Ishikawa (cell line): ENCODE measurements at regions not wholly inside any gene's neighbourhood (a gene's known extent, or its start where the extent isn't known, plus 50 kb on each side); places are given as distances from the start of the nearest gene placed in this dataset.

ENCODE experiments used
- MAX ChIP-seq: IDR thresholded peaks from 2 replicates; pipeline ENCODE4 v1.6.1; 2012
- USF1 ChIP-seq: IDR thresholded peaks from 2 replicates; pipeline ENCODE4 v1.6.1; 2012
- YY1 ChIP-seq: IDR thresholded peaks from 2 replicates; pipeline ENCODE4 v1.6.1; 2012; ENCODE audit warnings: low read depth

GRCh38 chr13:44825953-44826352, 163.3 kb downstream of the NUFIP1 start:
- TF ChIP-seq MAX = no peak
- TF ChIP-seq USF1 = no peak
- TF ChIP-seq YY1 = no peak
